Kidney (tissue), 13 donors: ENCODE measurements at regions not wholly inside any gene's neighbourhood (a gene's known extent, or its start where the extent isn't known, plus 50 kb on each side); places are given as distances from the start of the nearest gene placed in this dataset.

Source experiments
- DNase-seq, 5 donors: peaks; one replicate each; pipeline ENCODE4 v3.0.0-alpha.2; 2013 to 2020
- FAIRE-seq: peaks from 2 replicates; lab custom pipeline; 2012; peaks lifted over from hg19 to GRCh38; lab: Jason Lieb, UNC
- H3K27ac ChIP-seq, 2 donors: one replicate each; pipeline ENCODE4 v1.7.0; 2013; ENCODE audit warnings: low read depth in 2 of 2, low read length in 2 of 2, inconsistent platforms in 1 of 2
- H3K27me3 ChIP-seq: one replicate; pipeline ENCODE4 v1.7.1; 2013; ENCODE audit warnings: low read length, inconsistent platforms; ENCODE audit not compliant: control insufficient read depth, insufficient read depth
- H3K36me3 ChIP-seq, 3 donors: one replicate each; pipeline versions ENCODE4 v1.7.0 to v1.7.1; 2013; ENCODE audit warnings: low read length in 3 of 3, control low read depth in 1 of 3, inconsistent platforms in 1 of 3; ENCODE audit not compliant: insufficient read depth in 3 of 3, control insufficient read depth in 2 of 3
- H3K4me1 ChIP-seq, 3 donors: one replicate each; pipeline versions ENCODE4 v1.7.0 to v1.7.1; 2013; ENCODE audit warnings: low read length in 3 of 3, inconsistent platforms in 1 of 3, low read depth in 1 of 3; ENCODE audit not compliant: control insufficient read depth in 2 of 3, insufficient read depth in 2 of 3
- H3K4me3 ChIP-seq, 3 donors: one replicate each; pipeline versions ENCODE4 v1.7.0 to v1.8.1; 2013; ENCODE audit warnings: low read length in 3 of 3, control low read depth in 1 of 3, inconsistent platforms in 1 of 3
- H3K9ac ChIP-seq, 3 donors: one replicate each; pipeline versions ENCODE4 v1.7.0 to v1.7.1; 2013; ENCODE audit warnings: low read length in 3 of 3, control low read depth in 1 of 3, inconsistent platforms in 1 of 3
- H3K9me3 ChIP-seq, 3 donors: one replicate each; pipeline versions ENCODE4 v1.7.0 to v1.7.1; 2013; ENCODE audit warnings: low read length in 3 of 3, control low read depth in 1 of 3, inconsistent platforms in 1 of 3; ENCODE audit not compliant: control insufficient read depth in 2 of 3, insufficient read depth in 1 of 3
- CTCF ChIP-seq: IDR thresholded peaks from 3 replicates; pipeline ENCODE4 v1.5.1; 2012; ENCODE audit warnings: mild to moderate bottlenecking, moderate library complexity, borderline replicate concordance; ENCODE audit not compliant: insufficient read depth; ENCODE audit errors: extremely low read depth
- intact Hi-C: fragments of 100-400 bp; cut with DNase I; formaldehyde crosslinking; loops from one replicate; pipeline ENCODE4 v1.11.1; 2022
- donor health status: control.
- donor health status: control.
- donor health status: control.
- donor health status: control.
- donor health status: control.
- donor health status: DM: yes; HTN: yes; CAD: no.
- donor health status: Normal renal cell carcinoma (clear cell type).

DNA sequence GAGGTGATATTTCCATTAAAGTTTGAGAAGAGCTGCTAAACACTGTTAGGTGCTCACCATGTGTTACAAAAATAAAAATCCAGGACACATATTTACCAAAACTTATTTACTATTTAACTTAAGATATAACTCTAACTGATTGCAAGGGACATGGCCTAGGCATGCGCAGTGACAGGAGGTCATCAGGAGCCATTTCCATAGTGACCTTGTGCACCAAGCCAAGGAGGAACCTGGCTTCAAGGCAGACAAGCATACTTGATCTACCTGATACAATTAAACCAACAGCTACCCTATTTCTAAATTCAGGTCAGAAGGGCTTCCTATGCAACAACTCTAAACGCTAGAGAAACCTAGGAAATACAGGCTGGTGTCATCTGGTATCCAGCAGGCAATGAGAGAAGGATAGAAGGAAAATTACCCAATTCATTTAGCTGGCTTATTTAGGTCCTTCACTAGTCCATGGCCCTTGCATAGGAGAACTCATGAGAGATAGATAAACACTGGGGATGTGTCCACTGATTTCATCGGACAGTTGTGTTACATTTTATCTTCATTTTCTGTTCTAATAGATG is 134.4 kb downstream of the FOXB1 start:
- no peak for TF ChIP-seq CTCF
- DNase-seq = no peak
- H3K36me3 ChIP-seq = no peaks in the 10 kb centered on the region
- H3K27ac ChIP-seq = no peak overlapping the region
- H3K4me3 ChIP-seq = no peak overlapping the region
- no peaks in the 10 kb centered on the region for H3K27me3 ChIP-seq
- no peak overlapping the region for H3K9ac ChIP-seq
- H3K9me3 ChIP-seq = no peaks in the 10 kb centered on the region
- intact Hi-C loops = no loop called here
- FAIRE-seq = no peak
- H3K4me1 ChIP-seq = no peaks in the 10 kb centered on the region

- FAIRE-seq = no peak
- Histone ChIP-seq H3K4me1 (no peaks in the 10 kb centered on the region), H3K27ac (no peak overlapping the region), H3K27me3 (no peaks in the 10 kb centered on the region), H3K4me3 (no peak overlapping the region), H3K36me3 (no peaks in the 10 kb centered on the region), H3K9me3 (no peaks in the 10 kb centered on the region), H3K9ac (no peak overlapping the region)
- intact Hi-C loops = no loop called here
- no peak for DNase-seq
- TF ChIP-seq CTCF = no peak
Measured at GRCh38 chr15:60152386-60152785, 148.3 kb downstream of the FOXB1 start.

DNA sequence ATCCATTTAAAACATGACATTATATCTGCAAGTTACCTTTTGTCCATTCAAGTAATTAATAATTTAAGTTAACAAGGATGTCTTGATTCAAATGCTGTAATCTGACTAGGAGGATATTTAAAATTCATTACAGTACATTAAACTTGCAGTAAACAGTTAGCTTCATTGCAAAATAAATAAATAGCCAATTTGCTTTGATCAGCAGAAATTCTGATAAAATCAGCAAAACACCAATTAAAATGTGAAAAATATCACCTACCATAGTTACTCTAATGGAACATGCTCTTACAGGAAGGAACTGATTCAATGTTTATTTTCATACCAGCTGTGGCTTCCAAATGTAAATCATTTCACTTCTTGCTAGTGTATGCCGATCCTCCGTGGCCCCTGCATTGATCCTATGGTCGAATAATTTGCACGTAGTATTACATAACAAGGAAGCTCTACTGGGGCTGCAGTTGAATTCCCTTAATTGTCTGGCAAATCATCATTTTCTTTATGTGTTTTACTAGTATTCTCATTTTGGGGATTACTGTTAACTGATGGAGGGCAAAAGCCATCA is 150.7 kb downstream of the FOXB1 start:
- H3K9ac ChIP-seq = no peak overlapping the region
- H3K9me3 ChIP-seq = no peaks in the 10 kb centered on the region
- no peaks in the 10 kb centered on the region for H3K4me1 ChIP-seq
- H3K27ac ChIP-seq = no peak overlapping the region
- intact Hi-C loops = no loop called here
- no peak overlapping the region for H3K4me3 ChIP-seq
- no peak for TF ChIP-seq CTCF
- no peak for DNase-seq
- H3K27me3 ChIP-seq = peaks cover 2% of the 10 kb centered on the region
- no peak for FAIRE-seq
- H3K36me3 ChIP-seq = no peaks in the 10 kb centered on the region

GRCh38 chr15:60155661-60156060 is 151.6 kb downstream of the FOXB1 start:
- Histone ChIP-seq H3K27ac (no peak overlapping the region), H3K9ac (no peak overlapping the region), H3K9me3 (no peaks in the 10 kb centered on the region), H3K4me3 (no peak overlapping the region), H3K36me3 (no peaks in the 10 kb centered on the region), H3K4me1 (no peaks in the 10 kb centered on the region), H3K27me3 (peaks cover 2% of the 10 kb centered on the region)
- TF ChIP-seq CTCF = no peak
- DNase-seq (no peak), FAIRE-seq (no peak)
- intact Hi-C loops = no loop called here
